A673 (cell line): ENCODE measurements at regions not wholly inside any gene's neighbourhood (a gene's known extent, or its start where the extent isn't known, plus 50 kb on each side); places are given as distances from the start of the nearest gene placed in this dataset.

Source experiments
- BruUV-seq: library from RNA; stranded (reverse); fragments of 400-500 nt; replicated peaks from 2 replicates; lab custom pipeline; 2021; lab: Mats Ljungman, UMichigan
- CTCF ChIA-PET: fragments of 300-600 bp; sonication (Branson Sonifier 250); formaldehyde crosslinking; loops from one replicate; lab custom pipeline; 2022; ENCODE audit warnings: antibody characterized with exemption; lab: Charles Lee
- POLR2A ChIA-PET: fragments of 300-600 bp; sonication (Branson Sonifier 250); formaldehyde crosslinking; loops from one replicate; lab custom pipeline; 2022; ENCODE audit warnings: antibody characterized with exemption; ENCODE audit not compliant: low non-redundant PET; lab: Charles Lee
- DNase-seq: peaks from one replicate; pipeline ENCODE4 v3.0.0-alpha.2; 2015; ENCODE audit warnings: low spot score
- H3K27ac ChIP-seq: fragments of 200-600 bp; sonication (generic); 2 replicates; pipeline ENCODE4 v1.5.1; 2016; ENCODE audit warnings: mixed run types, low read depth, mild to moderate bottlenecking, mixed read lengths, antibody characterized with exemption, low read length; ENCODE audit not compliant: poor library complexity, severe bottlenecking
- H3K27me3 ChIP-seq: fragments of 200-600 bp; sonication (generic); replicated peaks from 2 replicates; pipeline ENCODE4 v1.6.1; 2017; ENCODE audit warnings: mixed run types, low read depth, mild to moderate bottlenecking, mixed read lengths, antibody characterized with exemption, low read length; ENCODE audit not compliant: insufficient read depth, poor library complexity
- H3K36me3 ChIP-seq: fragments of 200-600 bp; sonication (generic); 2 replicates; pipeline ENCODE4 v1.6.1; 2016; ENCODE audit warnings: mixed run types, mild to moderate bottlenecking, mixed read lengths, antibody characterized with exemption, low read length; ENCODE audit not compliant: insufficient read depth, poor library complexity, severe bottlenecking
- H3K4me1 ChIP-seq: fragments of 200-600 bp; sonication (generic); 2 replicates; pipeline ENCODE4 v1.6.1; 2017; ENCODE audit warnings: mixed run types, mild to moderate bottlenecking, mixed read lengths, antibody characterized with exemption, low read length; ENCODE audit not compliant: insufficient read depth, poor library complexity, severe bottlenecking
- H3K4me3 ChIP-seq: fragments of 200-600 bp; sonication (generic); 2 replicates; pipeline ENCODE4 v1.5.1; 2016; ENCODE audit warnings: low read depth, mixed run types, mild to moderate bottlenecking, mixed read lengths, low read length; ENCODE audit not compliant: poor library complexity, severe bottlenecking
- H3K9me3 ChIP-seq: fragments of 200-600 bp; sonication (generic); 2 replicates; pipeline ENCODE4 v1.6.1; 2016; ENCODE audit warnings: mixed run types, low read depth, mild to moderate bottlenecking, mixed read lengths, antibody characterized with exemption, low read length; ENCODE audit not compliant: poor library complexity, severe bottlenecking
- EZH2 ChIP-seq: fragments of 200-600 bp; sonication (generic); IDR thresholded peaks from 2 replicates; pipeline ENCODE4 v1.6.1; 2017; ENCODE audit warnings: borderline replicate concordance, low read depth, mild to moderate bottlenecking, mixed read lengths, antibody characterized with exemption, low read length; ENCODE audit not compliant: poor library complexity, severe bottlenecking
- intact Hi-C: fragments of 100-400 bp; cut with micrococcal nuclease; formaldehyde crosslinking; loops from one replicate; pipeline ENCODE4 v1.10.0; 2022; ENCODE audit not compliant: unreplicated experiment
- TF ChIP-seq, protein P1 (sequence below): fragments of 300-800, 200-600 bp; sonication (generic); conservative IDR thresholded peaks from 2 replicates; pipeline ENCODE4 v1.5.1; 2017; ENCODE audit warnings: low read depth, mild to moderate bottlenecking, antibody characterized with exemption, low read length, moderate library complexity, mixed read lengths

DNA sequence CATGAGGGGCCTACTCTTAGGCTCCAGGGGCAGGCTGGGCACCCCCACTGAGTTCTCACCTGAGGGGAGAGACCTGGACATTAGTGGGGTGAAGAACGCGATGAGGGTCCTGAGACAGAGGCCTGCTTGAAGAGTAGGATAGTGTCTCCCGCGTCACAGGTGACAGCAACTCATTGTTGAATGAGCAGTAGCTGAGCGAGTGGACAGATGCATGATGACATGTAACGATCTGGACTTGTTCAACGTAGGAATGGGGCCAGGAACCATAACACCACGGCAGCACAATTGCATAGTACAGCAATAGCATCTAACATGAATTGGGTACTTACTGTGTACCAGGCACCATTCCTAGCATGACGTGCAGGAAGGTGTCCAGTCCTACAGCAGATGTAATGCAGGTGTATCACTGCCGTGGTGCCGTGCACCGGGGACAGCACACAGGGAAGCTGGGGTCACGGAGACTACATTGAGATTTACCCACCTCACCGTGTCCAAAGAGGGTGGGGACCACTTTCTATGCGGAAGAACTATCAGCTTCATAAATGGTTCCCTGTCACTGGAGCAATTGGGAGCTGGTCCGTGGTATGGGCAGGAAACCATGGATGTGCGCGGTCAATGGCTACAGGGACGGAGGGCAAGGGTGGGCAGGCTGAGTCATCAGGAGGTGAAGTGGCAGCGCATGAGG lies 1019.1 kb downstream of the TBC1D22A start:
- no peak for TF ChIP-seq EZH2
- TF ChIP-seq, protein P1, sequence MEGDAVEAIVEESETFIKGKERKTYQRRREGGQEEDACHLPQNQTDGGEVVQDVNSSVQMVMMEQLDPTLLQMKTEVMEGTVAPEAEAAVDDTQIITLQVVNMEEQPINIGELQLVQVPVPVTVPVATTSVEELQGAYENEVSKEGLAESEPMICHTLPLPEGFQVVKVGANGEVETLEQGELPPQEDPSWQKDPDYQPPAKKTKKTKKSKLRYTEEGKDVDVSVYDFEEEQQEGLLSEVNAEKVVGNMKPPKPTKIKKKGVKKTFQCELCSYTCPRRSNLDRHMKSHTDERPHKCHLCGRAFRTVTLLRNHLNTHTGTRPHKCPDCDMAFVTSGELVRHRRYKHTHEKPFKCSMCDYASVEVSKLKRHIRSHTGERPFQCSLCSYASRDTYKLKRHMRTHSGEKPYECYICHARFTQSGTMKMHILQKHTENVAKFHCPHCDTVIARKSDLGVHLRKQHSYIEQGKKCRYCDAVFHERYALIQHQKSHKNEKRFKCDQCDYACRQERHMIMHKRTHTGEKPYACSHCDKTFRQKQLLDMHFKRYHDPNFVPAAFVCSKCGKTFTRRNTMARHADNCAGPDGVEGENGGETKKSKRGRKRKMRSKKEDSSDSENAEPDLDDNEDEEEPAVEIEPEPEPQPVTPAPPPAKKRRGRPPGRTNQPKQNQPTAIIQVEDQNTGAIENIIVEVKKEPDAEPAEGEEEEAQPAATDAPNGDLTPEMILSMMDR: no peak
- Histone ChIP-seq H3K9me3 (no peaks in the 10 kb centered on the region), H3K4me3 (no peak overlapping the region), H3K27me3 (no peaks in the 10 kb centered on the region), H3K4me1 (no peaks in the 10 kb centered on the region), H3K36me3 (no peaks in the 10 kb centered on the region), H3K27ac (no peak overlapping the region)
- no peak for DNase-seq
- BruUV-seq: no TSS peak
- intact Hi-C loops: no loop called here
- ChIA-PET CTCF (no interaction called here), POLR2A (no interaction called here)

DNA sequence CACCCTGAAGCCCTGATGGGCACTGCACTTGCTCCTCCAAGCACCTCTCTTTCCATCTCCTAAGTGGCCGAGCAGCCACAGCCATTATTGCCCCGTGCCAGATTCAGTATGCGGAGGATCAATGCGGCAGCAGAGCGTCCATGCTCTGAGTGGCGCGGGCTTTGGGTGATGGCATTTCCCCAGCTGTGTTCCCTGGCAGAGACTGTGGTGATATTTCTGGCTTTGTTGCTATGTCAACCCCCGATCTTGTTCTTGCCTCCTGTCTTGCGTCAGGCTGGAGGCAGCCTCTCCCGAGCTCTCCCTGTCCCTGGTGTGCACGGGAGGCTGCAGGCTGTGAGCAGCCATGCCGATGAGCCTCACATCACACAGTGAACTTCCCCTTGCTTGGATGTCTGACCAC lies 1018.6 kb downstream of the TBC1D22A start:
- Histone ChIP-seq H3K9me3 (no peaks in the 10 kb centered on the region), H3K27ac (no peak overlapping the region), H3K27me3 (no peaks in the 10 kb centered on the region), H3K36me3 (no peaks in the 10 kb centered on the region), H3K4me3 (no peak overlapping the region), H3K4me1 (no peaks in the 10 kb centered on the region)
- TF ChIP-seq, protein P1: no peak
- TF ChIP-seq EZH2: no peak
- ChIA-PET CTCF (no interaction called here), POLR2A (no interaction called here)
- intact Hi-C loops: no loop called here
- BruUV-seq: no TSS peak
- DNase-seq: no peak

DNA sequence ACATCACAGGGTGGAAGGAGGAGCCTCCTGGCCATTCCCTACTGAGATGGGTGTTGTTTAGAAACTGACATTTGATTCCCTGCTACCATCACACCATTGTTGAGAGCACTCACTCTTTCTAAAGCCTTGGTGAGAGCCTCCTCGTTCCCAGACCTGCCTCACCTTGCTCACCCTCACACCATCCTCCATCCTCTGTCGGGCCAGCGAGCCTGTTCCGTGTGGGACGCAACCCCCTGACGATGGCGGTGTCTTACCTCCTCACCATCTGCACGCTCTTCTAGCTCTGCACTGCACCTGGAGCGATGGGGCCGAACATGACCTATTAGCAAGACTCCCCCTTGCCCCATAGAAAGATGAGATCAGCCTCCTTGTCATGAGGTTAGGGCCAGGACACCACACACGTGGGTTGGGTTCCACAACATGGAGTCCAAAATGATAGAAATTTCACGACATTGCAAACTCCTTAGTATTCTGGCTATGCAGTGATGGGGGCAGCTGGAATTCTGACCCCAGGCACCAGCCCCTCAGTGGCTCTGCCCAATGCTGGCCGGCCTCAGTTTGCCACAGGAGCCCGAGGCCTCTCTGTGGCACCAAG lies 1017.9 kb downstream of the TBC1D22A start:
- POLR2A ChIA-PET: no interaction called here

More for the DNA sequence above, 1017.9 kb downstream of the TBC1D22A start:
- DNase-seq: no peak
- intact Hi-C loops: no loop called here
- H3K27ac ChIP-seq: no peak overlapping the region
- no peak overlapping the region for H3K4me3 ChIP-seq
- CTCF ChIA-PET: no interaction called here
- BruUV-seq: no TSS peak
- H3K9me3 ChIP-seq: no peaks in the 10 kb centered on the region
- TF ChIP-seq EZH2: no peak
- TF ChIP-seq, protein P1: no peak
- no peaks in the 10 kb centered on the region for H3K4me1 ChIP-seq
- H3K27me3 ChIP-seq: no peaks in the 10 kb centered on the region
- no peaks in the 10 kb centered on the region for H3K36me3 ChIP-seq
